ENCODE measurements at regions not wholly inside any gene's neighbourhood (a gene's known extent, or its start where the extent isn't known, plus 50 kb on each side); places are given as distances from the start of the nearest gene placed in this dataset.

- DNase-seq (no peak), ATAC-seq (no peak)
- intact Hi-C loops (cut with DNase I, micrococcal nuclease) = no loop called here
Measured at GRCh38 chr2:64765160-64765805, 111.6 kb upstream of the SERTAD2 start.

GRCh38 chr2:64766841-64767669, 113.3 kb upstream of the SERTAD2 start:
- ATAC-seq = peak; percentile 26
- intact Hi-C loops (cut with DNase I, micrococcal nuclease) = no loop called here
- no peak for DNase-seq

- peak; percentile 91 to 92 for DNase-seq
- intact Hi-C loops (cut with DNase I, micrococcal nuclease) = no loop called here
- ATAC-seq = peak; percentile 87
Measured at GRCh38 chr2:64767670-64768468, 114.2 kb upstream of the SERTAD2 start.

GRCh38 chr2:64768491-64769005, 114.8 kb upstream of the SERTAD2 start:
- intact Hi-C loops (cut with DNase I, micrococcal nuclease) = no loop called here
- no peak for DNase-seq
- ATAC-seq = peak; percentile 16

- ATAC-seq (peak; percentile 60), DNase-seq (peak; percentile 61 to 66)
- intact Hi-C loops (cut with DNase I, micrococcal nuclease) = loop anchor here in 1 of 2 donors (5.0 kb wide), 1 partner anchor 88 kb away; no protein-coding TSS in a partner anchor
Measured at GRCh38 chr2:64769392-64770044, 115.8 kb upstream of the SERTAD2 start.

GRCh38 chr2:64770137-64770780, 116.5 kb upstream of the SERTAD2 start:
- intact Hi-C loops (cut with DNase I, micrococcal nuclease) = loop anchor here in 1 of 2 donors (5.0 kb wide), 1 partner anchor 87 kb away; no protein-coding TSS in a partner anchor
- ATAC-seq (no peak), DNase-seq (no peak)

GRCh38 chr2:64770781-64771334, 117.1 kb upstream of the SERTAD2 start:
- intact Hi-C loops (cut with DNase I, micrococcal nuclease) = loop anchor here in 1 of 2 donors (5.0 kb wide), 1 partner anchor 86 kb away; no protein-coding TSS in a partner anchor
- ATAC-seq (no peak), DNase-seq (peak; percentile 37 to 74)

- intact Hi-C loops (cut with DNase I, micrococcal nuclease) = loop anchor here in 1 of 2 donors (5.0 kb wide), 1 partner anchor 86 kb away; no protein-coding TSS in a partner anchor
- ATAC-seq (no peak), DNase-seq (no peak)
Measured at GRCh38 chr2:64771737-64772136, 118.0 kb upstream of the SERTAD2 start.

- intact Hi-C loops (cut with DNase I, micrococcal nuclease) = loop anchor here in 1 of 2 donors (5.0 kb wide), 1 partner anchor 84 kb away; no protein-coding TSS in a partner anchor
- DNase-seq (peak in 1 of 2 donors; percentile 49), ATAC-seq (peak; percentile 51)
Measured at GRCh38 chr2:64773461-64774118, 119.9 kb upstream of the SERTAD2 start.

GRCh38 chr2:64777841-64778240, 124.1 kb upstream of the SERTAD2 start:
- intact Hi-C loops (cut with DNase I, micrococcal nuclease) = no loop called here
- ATAC-seq = no peak
- no peak for DNase-seq

GRCh38 chr2:64779117-64779690, 125.5 kb upstream of the SERTAD2 start:
- ATAC-seq = no peak
- intact Hi-C loops (cut with DNase I, micrococcal nuclease) = no loop called here

GRCh38 chr2:64780041-64780440, 126.3 kb upstream of the SERTAD2 start:
- ATAC-seq (no peak), DNase-seq (no peak)
- intact Hi-C loops (cut with DNase I, micrococcal nuclease) = no loop called here

More at GRCh38 chr2:64779117-64779690, 125.5 kb upstream of the SERTAD2 start:
- no peak for DNase-seq

GRCh38 chr2:64781711-64782390, 128.1 kb upstream of the SERTAD2 start:
- no peak for DNase-seq
- ATAC-seq = no peak
- intact Hi-C loops (cut with DNase I, micrococcal nuclease) = no loop called here

GRCh38 chr2:64784168-64785061, 130.7 kb upstream of the SERTAD2 start:
- DNase-seq (peak in 1 of 2 donors; percentile 42), ATAC-seq (peak; percentile 83)

GRCh38 chr2:64785245-64785644, 131.5 kb upstream of the SERTAD2 start:
- intact Hi-C loops (cut with DNase I, micrococcal nuclease) = no loop called here
- no peak for ATAC-seq
- DNase-seq = no peak

More at GRCh38 chr2:64784168-64785061, 130.7 kb upstream of the SERTAD2 start:
- intact Hi-C loops (cut with DNase I, micrococcal nuclease) = no loop called here
